ENCODE measurements at regions not wholly inside any gene's neighbourhood (a gene's known extent, or its start where the extent isn't known, plus 50 kb on each side); places are given as distances from the start of the nearest gene placed in this dataset.
"Not testable (repeated sequence)": the region's sequence is repeated elsewhere in the genome, so short reads cannot be mapped to it uniquely, and the experiment has no call there.

DNA sequence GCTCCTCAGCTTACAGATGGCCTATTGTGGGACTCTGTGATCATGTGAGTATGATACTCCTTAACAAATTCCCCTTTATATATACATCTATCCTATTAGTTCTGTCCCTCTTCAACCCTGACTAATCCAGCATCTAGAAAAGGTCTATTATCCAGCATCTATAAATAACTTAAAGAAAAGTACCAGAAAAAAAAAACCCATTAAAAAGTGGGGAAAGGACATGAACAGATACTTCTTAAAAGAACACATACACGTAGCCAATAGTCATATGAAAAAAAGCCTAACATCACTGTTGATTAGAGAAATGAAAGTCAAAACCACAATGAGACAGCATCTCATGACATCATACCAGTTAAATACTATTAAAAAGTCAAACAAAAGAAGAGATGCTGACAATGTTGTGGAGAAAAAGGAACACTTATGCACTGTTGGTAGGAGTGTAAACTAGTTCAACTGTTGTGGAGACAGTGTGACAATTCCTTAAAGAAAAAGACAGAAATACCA lies 549.5 kb upstream of the GRM3 start:
- Mint-ChIP-seq H3K4me3 (no peak overlapping the region), H3K9me3 (peaks cover 72% of the 10 kb centered on the region), H3K27ac (no peak overlapping the region), H3K27me3 (ENCODE audit: insufficient read depth) (no peaks in the 10 kb centered on the region; the same call in 1 of the 2 replicates), H3K36me3 (ENCODE audit: low read depth) (no peaks in the 10 kb centered on the region), H3K4me1 (ENCODE audit: low read depth) (no peaks in the 10 kb centered on the region)
- TF ChIP-seq, protein P1, sequence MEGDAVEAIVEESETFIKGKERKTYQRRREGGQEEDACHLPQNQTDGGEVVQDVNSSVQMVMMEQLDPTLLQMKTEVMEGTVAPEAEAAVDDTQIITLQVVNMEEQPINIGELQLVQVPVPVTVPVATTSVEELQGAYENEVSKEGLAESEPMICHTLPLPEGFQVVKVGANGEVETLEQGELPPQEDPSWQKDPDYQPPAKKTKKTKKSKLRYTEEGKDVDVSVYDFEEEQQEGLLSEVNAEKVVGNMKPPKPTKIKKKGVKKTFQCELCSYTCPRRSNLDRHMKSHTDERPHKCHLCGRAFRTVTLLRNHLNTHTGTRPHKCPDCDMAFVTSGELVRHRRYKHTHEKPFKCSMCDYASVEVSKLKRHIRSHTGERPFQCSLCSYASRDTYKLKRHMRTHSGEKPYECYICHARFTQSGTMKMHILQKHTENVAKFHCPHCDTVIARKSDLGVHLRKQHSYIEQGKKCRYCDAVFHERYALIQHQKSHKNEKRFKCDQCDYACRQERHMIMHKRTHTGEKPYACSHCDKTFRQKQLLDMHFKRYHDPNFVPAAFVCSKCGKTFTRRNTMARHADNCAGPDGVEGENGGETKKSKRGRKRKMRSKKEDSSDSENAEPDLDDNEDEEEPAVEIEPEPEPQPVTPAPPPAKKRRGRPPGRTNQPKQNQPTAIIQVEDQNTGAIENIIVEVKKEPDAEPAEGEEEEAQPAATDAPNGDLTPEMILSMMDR (IDR thresholded peaks at IDR 0.05), result no peak
- no peak for DNase-seq

DNA sequence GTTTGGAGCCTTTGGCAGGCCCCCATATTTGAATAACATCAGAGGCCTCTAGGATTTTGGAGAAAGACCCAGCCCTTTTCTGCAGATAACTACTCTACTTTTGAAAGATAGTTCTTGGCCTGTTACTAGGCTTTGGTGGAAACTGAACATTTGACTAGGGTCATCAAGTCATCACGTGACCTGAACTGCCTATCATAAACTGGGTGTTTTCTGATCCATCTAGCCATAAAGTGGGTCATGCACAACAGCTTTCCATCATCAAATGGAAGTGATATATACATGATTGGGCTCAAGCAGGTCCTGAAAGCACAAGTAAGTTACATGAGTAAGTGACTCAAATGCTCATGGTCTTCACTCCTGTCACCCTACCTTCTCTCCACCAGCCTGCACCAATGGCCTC lies 552.3 kb upstream of the GRM3 start:
- H3K36me3 Mint-ChIP-seq (ENCODE audit: low read depth), result no peaks in the 10 kb centered on the region; the same call in 1 of the 2 replicates
- peaks cover 70% of the 10 kb centered on the region for H3K9me3 Mint-ChIP-seq
- H3K4me3 Mint-ChIP-seq, result no peak overlapping the region
- no peaks in the 10 kb centered on the region; the same call in 1 of the 2 replicates for H3K27me3 Mint-ChIP-seq (ENCODE audit: insufficient read depth)
- DNase-seq, result no peak
- no peaks in the 10 kb centered on the region for H3K4me1 Mint-ChIP-seq (ENCODE audit: low read depth)
- H3K27ac Mint-ChIP-seq, result no peak overlapping the region
- TF ChIP-seq, protein P1 (IDR thresholded peaks at IDR 0.05), result no peak

DNA sequence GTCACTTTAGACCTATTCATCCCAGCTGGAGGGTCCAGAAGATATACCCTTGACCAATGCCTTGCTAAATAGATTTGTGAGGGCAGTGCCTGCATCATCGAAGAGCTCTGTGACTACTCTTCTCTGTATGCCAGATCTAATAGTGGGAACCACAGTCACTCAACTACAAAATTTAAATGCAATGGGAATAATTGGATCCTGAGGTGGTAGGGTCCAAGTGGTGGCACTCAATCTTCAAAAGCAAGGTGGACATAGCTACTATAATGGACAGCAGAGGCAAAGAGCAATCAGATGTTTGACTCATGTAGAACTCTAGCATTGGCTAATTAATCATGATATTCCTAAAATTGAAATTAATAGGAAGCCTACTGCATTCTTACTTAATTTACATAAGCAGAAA lies 554.3 kb upstream of the GRM3 start:
- Mint-ChIP-seq H3K36me3 (ENCODE audit: low read depth) (no peaks in the 10 kb centered on the region; the same call in 1 of the 2 replicates), H3K27me3 (ENCODE audit: insufficient read depth) (no peaks in the 10 kb centered on the region), H3K27ac (no peak overlapping the region), H3K4me3 (no peak overlapping the region), H3K9me3 (peaks cover 59% of the 10 kb centered on the region), H3K4me1 (ENCODE audit: low read depth) (no peaks in the 10 kb centered on the region)
- TF ChIP-seq, protein P1 (IDR thresholded peaks at IDR 0.05), result no peak
- no peak for DNase-seq

DNA sequence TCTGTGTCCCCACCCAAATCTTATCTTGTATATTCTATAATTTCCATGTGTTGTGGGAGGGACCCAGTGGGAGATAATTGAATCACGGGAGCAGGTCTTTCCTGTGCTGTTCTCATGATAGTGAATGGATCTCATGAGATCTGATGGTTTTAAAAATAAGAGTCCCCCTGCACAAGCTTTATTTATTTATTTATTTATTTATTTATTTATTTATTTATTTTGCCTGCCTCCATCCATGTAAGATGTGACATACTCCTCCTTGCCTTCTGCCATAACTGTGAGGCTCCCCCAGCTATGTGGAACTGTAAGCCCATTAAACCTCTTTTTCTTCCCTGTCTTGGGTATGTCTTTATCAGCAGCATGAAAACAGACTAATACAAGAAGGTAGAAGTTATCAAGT lies 579.1 kb upstream of the GRM3 start:
- H3K4me1 Mint-ChIP-seq (ENCODE audit: low read depth); H3K27ac Mint-ChIP-seq; H3K4me3 Mint-ChIP-seq; DNase-seq; H3K36me3 Mint-ChIP-seq (ENCODE audit: low read depth); H3K27me3 Mint-ChIP-seq (ENCODE audit: insufficient read depth): not testable (repeated sequence)
- H3K9me3 Mint-ChIP-seq, result peaks cover 53% of the 10 kb centered on the region

DNA sequence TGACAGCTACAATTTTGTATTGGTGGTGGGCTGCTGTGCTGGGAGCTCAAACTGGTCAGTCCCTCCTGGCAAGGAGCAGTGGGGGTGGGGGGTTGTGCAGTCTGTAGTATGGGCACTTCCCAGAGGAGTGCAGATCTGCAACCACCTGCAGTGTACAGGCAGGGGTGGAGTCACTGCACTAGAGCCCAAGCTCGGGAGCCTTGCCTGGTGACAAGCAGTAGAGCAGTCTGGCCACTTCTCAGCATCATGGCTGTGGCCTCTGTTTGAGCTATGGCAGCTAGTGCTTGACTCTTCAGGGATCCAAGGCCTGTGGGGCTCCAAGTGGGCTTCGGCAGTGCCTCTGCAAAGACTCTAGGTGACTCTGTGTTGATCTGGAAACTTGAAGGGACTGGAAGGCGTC lies 585.1 kb upstream of the GRM3 start:
- Mint-ChIP-seq H3K4me1 (ENCODE audit: low read depth) (no peaks in the 10 kb centered on the region), H3K36me3 (ENCODE audit: low read depth) (no peaks in the 10 kb centered on the region), H3K27me3 (ENCODE audit: insufficient read depth) (no peaks in the 10 kb centered on the region), H3K9me3 (peaks cover 67% of the 10 kb centered on the region), H3K27ac (no peak overlapping the region), H3K4me3 (no peak overlapping the region)
- TF ChIP-seq, protein P1 (IDR thresholded peaks at IDR 0.05), result no peak
- DNase-seq, result no peak

DNA sequence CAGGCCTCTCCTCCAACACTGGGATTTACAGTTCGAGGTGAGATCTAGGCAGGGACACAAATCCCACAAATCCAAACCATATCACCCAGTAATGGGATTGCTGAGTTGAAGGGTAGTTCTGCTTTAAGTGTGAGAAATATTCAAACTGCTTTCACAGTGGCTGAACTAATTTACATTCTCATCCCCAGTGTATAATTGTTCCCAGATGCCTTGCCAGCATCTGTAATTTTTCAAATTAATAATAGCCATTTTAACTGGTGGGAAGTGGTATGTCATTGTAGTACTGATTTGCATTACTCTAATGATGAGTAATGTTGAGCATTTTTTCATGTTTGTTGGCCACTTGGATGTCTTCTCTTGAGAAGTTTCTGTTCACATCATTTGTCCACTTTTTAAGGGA lies 592.8 kb upstream of the GRM3 start:
- H3K4me1 Mint-ChIP-seq (ENCODE audit: low read depth), result no peaks in the 10 kb centered on the region
- TF ChIP-seq, protein P1 (IDR thresholded peaks at IDR 0.05), result no peak
- no peak overlapping the region for H3K27ac Mint-ChIP-seq

More for the DNA sequence above, 592.8 kb upstream of the GRM3 start:
- Mint-ChIP-seq H3K36me3 (ENCODE audit: low read depth) (no peaks in the 10 kb centered on the region), H3K27me3 (ENCODE audit: insufficient read depth) (no peaks in the 10 kb centered on the region; the same call in 1 of the 2 replicates), H3K9me3 (peaks cover 40% of the 10 kb centered on the region), H3K4me3 (no peak overlapping the region)
- DNase-seq, result no peak
